Mucosa of rectum (tissue), 2 donors: ENCODE measurements at regions not wholly inside any gene's neighbourhood (a gene's known extent, or its start where the extent isn't known, plus 50 kb on each side); places are given as distances from the start of the nearest gene placed in this dataset.
"Not testable (repeated sequence)": the region's sequence is repeated elsewhere in the genome, so short reads cannot be mapped to it uniquely, and the experiment has no call there.

ENCODE experiments used
- H3K27ac ChIP-seq, 2 donors: one replicate each; pipeline ENCODE4 v1.7.0; 2013; ENCODE audit warnings: inconsistent platforms in 2 of 2, low read depth in 2 of 2, low read length in 2 of 2
- H3K27me3 ChIP-seq, 2 donors: one replicate each; pipeline ENCODE4 v1.7.0; 2013; ENCODE audit warnings: low read length in 2 of 2; ENCODE audit not compliant: control insufficient read depth in 2 of 2, insufficient read depth in 2 of 2
- H3K36me3 ChIP-seq, 2 donors: one replicate each; pipeline ENCODE4 v1.7.0; 2013; ENCODE audit warnings: low read length in 2 of 2; ENCODE audit not compliant: control insufficient read depth in 2 of 2, insufficient read depth in 2 of 2
- H3K4me1 ChIP-seq, 2 donors: one replicate each; pipeline ENCODE4 v1.7.0; 2013; ENCODE audit warnings: low read length in 2 of 2, mild to moderate bottlenecking in 1 of 2; ENCODE audit not compliant: control insufficient read depth in 2 of 2, insufficient read depth in 2 of 2
- H3K4me3 ChIP-seq, 2 donors: one replicate each; pipeline ENCODE4 v1.7.0; 2013; ENCODE audit warnings: low read length in 2 of 2
- H3K9ac ChIP-seq, 2 donors: one replicate each; pipeline ENCODE4 v1.7.0; 2013; ENCODE audit warnings: low read length in 2 of 2, low read depth in 1 of 2, mild to moderate bottlenecking in 1 of 2
- H3K9me3 ChIP-seq, 2 donors: one replicate each; pipeline ENCODE4 v1.7.0; 2013; ENCODE audit warnings: low read length in 2 of 2; ENCODE audit not compliant: control insufficient read depth in 2 of 2
- donor health status: healthy.
- donor health status: Normal muscosa, but diverticular disease.

GRCh38 chr20:30581839-30582238, 675.6 kb upstream of the DEFB115 start:
- not testable (repeated sequence) for H3K9me3 ChIP-seq, H3K27me3 ChIP-seq, H3K27ac ChIP-seq, H3K9ac ChIP-seq, H3K4me3 ChIP-seq, H3K36me3 ChIP-seq, H3K4me1 ChIP-seq

GRCh38 chr20:30584403-30584802, 673.1 kb upstream of the DEFB115 start:
- H3K9ac ChIP-seq, H3K36me3 ChIP-seq, H3K9me3 ChIP-seq, H3K4me1 ChIP-seq, H3K27ac ChIP-seq, H3K4me3 ChIP-seq, H3K27me3 ChIP-seq: not testable (repeated sequence)

DNA sequence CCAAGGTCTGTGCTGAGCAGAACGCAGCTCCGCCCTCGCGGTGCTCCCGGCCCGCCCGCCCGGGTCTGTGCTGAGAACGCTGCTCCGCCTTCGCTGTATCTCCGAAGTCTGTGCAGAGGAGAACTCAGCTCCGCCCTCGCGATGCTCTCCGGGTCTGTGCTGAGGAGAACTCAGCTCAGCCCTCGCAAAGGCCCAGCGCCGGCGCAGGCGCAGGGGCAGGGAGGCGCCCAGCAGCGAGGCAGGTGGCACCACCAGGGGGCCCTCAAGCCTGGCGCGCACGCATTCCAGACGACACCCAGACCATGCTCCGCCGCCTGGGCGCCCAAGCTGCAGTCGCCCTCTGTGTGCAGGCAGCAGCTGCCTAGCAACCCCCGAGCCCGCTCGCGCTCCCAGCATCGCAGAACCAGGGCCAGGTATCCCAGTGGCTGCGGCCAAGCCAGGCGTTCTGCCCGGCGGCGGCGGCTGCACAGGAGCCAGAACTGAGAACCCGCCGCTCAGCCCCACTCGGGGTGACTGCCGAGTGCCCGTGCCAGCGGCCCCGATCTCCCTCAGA, 672.1 kb upstream of the DEFB115 start:
- H3K27ac ChIP-seq, H3K4me3 ChIP-seq: not testable (repeated sequence)

DNA sequence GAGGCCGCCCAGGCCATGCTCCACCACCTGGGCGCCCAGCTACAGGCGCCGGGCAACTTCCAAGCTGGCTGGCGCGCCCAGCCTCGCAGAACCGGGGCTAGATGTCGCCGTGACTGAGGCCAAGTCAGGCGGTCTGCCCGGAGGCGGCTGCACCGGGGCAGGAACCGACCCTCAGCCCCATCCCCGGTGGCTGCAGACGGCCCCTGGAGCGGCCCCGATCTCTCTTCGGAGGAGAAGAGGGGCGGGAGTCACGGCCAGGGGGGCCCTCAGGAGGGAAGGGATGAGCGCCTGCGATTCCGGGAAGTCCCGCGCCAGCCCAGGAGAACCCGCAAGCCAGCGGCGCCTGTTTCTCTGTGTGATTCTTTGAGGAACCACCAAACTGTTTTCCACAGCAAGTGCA, 671.3 kb upstream of the DEFB115 start:
- not testable (repeated sequence) for H3K27ac ChIP-seq, H3K36me3 ChIP-seq, H3K4me1 ChIP-seq, H3K9ac ChIP-seq, H3K9me3 ChIP-seq, H3K27me3 ChIP-seq, H3K4me3 ChIP-seq

More for the DNA sequence above, 672.1 kb upstream of the DEFB115 start:
- not testable (repeated sequence) for H3K4me1 ChIP-seq, H3K36me3 ChIP-seq, H3K27me3 ChIP-seq, H3K9me3 ChIP-seq, H3K9ac ChIP-seq

- Histone ChIP-seq H3K9me3 (no peaks in the 10 kb centered on the region), H3K27me3 (no peaks in the 10 kb centered on the region), H3K4me3 (no peak overlapping the region), H3K9ac (no peak overlapping the region), H3K36me3 (no peaks in the 10 kb centered on the region), H3K4me1 (no peaks in the 10 kb centered on the region), H3K27ac (no peak overlapping the region)
These were observed 663.9 kb upstream of the DEFB115 start for GRCh38 chr20:30593572-30593971.

- H3K4me1 ChIP-seq, result no peaks in the 10 kb centered on the region
- H3K9me3 ChIP-seq, result no peaks in the 10 kb centered on the region
- no peak overlapping the region for H3K9ac ChIP-seq
- no peak overlapping the region for H3K4me3 ChIP-seq
- H3K27ac ChIP-seq, result no peak overlapping the region
- no peaks in the 10 kb centered on the region for H3K27me3 ChIP-seq
- no peaks in the 10 kb centered on the region for H3K36me3 ChIP-seq
These were observed 663.4 kb upstream of the DEFB115 start for GRCh38 chr20:30594112-30594511.

GRCh38 chr20:30595698-30596097, 661.8 kb upstream of the DEFB115 start:
- no peaks in the 10 kb centered on the region for H3K4me1 ChIP-seq
- H3K36me3 ChIP-seq, result no peaks in the 10 kb centered on the region
- H3K9ac ChIP-seq, result no peak overlapping the region
- H3K27me3 ChIP-seq, result no peaks in the 10 kb centered on the region
- no peaks in the 10 kb centered on the region for H3K9me3 ChIP-seq
- no peak overlapping the region for H3K27ac ChIP-seq
- H3K4me3 ChIP-seq, result no peak overlapping the region

DNA sequence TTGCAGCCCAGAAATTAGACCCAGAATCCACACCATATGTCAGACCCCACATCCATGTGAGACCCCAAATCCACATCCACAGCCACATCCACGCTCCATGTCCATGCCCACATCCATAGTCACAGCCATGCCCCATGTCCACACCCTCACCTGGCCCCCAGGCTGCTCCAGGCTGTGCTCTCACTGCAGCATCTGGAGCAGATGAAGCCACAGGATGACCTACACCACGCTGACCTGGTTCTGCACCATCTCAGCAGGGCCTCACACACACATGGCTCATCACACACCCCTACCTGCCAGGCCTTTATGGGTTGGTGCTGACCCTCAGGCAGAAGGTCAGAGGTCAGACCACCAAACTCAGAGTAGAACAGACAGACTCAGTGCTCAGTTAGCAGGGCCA, 660.0 kb upstream of the DEFB115 start:
- H3K36me3 ChIP-seq, H3K9me3 ChIP-seq, H3K9ac ChIP-seq, H3K27ac ChIP-seq, H3K4me1 ChIP-seq, H3K4me3 ChIP-seq, H3K27me3 ChIP-seq: not testable (repeated sequence)

- no peaks in the 10 kb centered on the region for H3K36me3 ChIP-seq
- H3K9me3 ChIP-seq, result no peaks in the 10 kb centered on the region
- no peak overlapping the region for H3K27ac ChIP-seq
- H3K4me3 ChIP-seq, result no peak overlapping the region
- H3K27me3 ChIP-seq, result no peaks in the 10 kb centered on the region
- H3K9ac ChIP-seq, result no peak overlapping the region
- H3K4me1 ChIP-seq, result no peaks in the 10 kb centered on the region
These were observed 658.8 kb upstream of the DEFB115 start for GRCh38 chr20:30598460-30599230.

- no peaks in the 10 kb centered on the region for H3K36me3 ChIP-seq
- H3K27ac ChIP-seq, result no peak overlapping the region
- no peaks in the 10 kb centered on the region for H3K4me1 ChIP-seq
- H3K4me3 ChIP-seq, result no peak overlapping the region
- no peak overlapping the region for H3K9ac ChIP-seq
- H3K9me3 ChIP-seq, result no peaks in the 10 kb centered on the region
- no peaks in the 10 kb centered on the region for H3K27me3 ChIP-seq
These were observed 657.5 kb upstream of the DEFB115 start for GRCh38 chr20:30599990-30600389.
